Spleen (tissue), 11 donors: ENCODE measurements at regions not wholly inside any gene's neighbourhood (a gene's known extent, or its start where the extent isn't known, plus 50 kb on each side); places are given as distances from the start of the nearest gene placed in this dataset.
"Not testable (repeated sequence)": the region's sequence is repeated elsewhere in the genome, so short reads cannot be mapped to it uniquely, and the experiment has no call there.

ENCODE experiments used
- DNase-seq: peaks from one replicate; pipeline ENCODE4 v3.0.0-alpha.2; 2020
- H3K27ac ChIP-seq, 8 donors: fragments of 200-600 bp; sonication (generic) in 7 of 8; 1 replicate in 4 of 8; 2 replicates in 4 of 8; pipeline versions ENCODE4 v1.5.0 to v1.8.0; 2016 to 2021; ENCODE audit warnings: inconsistent platforms in 4 of 8, mild to moderate bottlenecking in 4 of 8, moderate library complexity in 1 of 8
- H3K27me3 ChIP-seq, 7 donors: fragments of 200-600 bp; sonication (generic) in 6 of 7; replicated peaks in 1 of 7; 1 replicate in 4 of 7; 2 replicates in 3 of 7; pipeline versions ENCODE4 v1.5.0 to v1.8.0; 2016 to 2021; ENCODE audit warnings: inconsistent platforms in 3 of 7, mild to moderate bottlenecking in 1 of 7
- H3K36me3 ChIP-seq, 6 donors: fragments of 200-600 bp; sonication (generic) in 5 of 6; 1 replicate in 4 of 6; 2 replicates in 2 of 6; pipeline versions ENCODE4 v1.5.0 to v1.8.0; 2016 to 2021; ENCODE audit warnings: inconsistent platforms in 2 of 6
- H3K4me1 ChIP-seq, 6 donors: fragments of 200-600 bp; sonication (generic) in 5 of 6; 1 replicate in 3 of 6; 2 replicates in 3 of 6; pipeline versions ENCODE4 v1.5.0 to v1.8.0; 2016 to 2021; ENCODE audit warnings: inconsistent platforms in 3 of 6
- H3K4me3 ChIP-seq, 8 donors: fragments of 200-600 bp; sonication (generic) in 7 of 8; 1 replicate in 4 of 8; 2 replicates in 4 of 8; pipeline versions ENCODE4 v1.5.0 to v1.8.0; 2016 to 2021; ENCODE audit warnings: inconsistent platforms in 4 of 8, mild to moderate bottlenecking in 4 of 8, moderate library complexity in 2 of 8
- H3K9me3 ChIP-seq, 8 donors: fragments of 200-600 bp; sonication (generic) in 7 of 8; 1 replicate in 4 of 8; 2 replicates in 4 of 8; pipeline versions ENCODE4 v1.5.0 to v1.8.0; 2016 to 2021; ENCODE audit warnings: inconsistent platforms in 4 of 8
- CTCF ChIP-seq, 11 experiments: fragments of 200-600 bp in 7 of 11; fragments of 450-650 bp in 4 of 11; sonication (generic) in 4 of 11; IDR thresholded peaks in 8 of 11; conservative IDR thresholded peaks in 3 of 11; 1 replicate in 7 of 11; 2 replicates in 4 of 11; pipeline versions ENCODE4 v1.4.0 to v1.8.0; 2016 to 2021; ENCODE audit warnings: antibody characterized with exemption in 11 of 11, inconsistent platforms in 4 of 11, mild to moderate bottlenecking in 1 of 11
- POLR2A ChIP-seq, 3 donors: fragments of 450-650 bp; IDR thresholded peaks; one replicate each; pipeline ENCODE4 v1.5.1; 2017; ENCODE audit warnings: antibody characterized with exemption in 3 of 3, mild to moderate bottlenecking in 1 of 3
- POLR2AphosphoS5 ChIP-seq, 3 donors: sonication (generic); formaldehyde crosslinking; IDR thresholded peaks; one replicate each; pipeline ENCODE4 v1.5.1; 2017; ENCODE audit warnings: antibody characterized with exemption in 3 of 3
- WGBS, 5 donors: extraction: QIAGEN DNeasy Blood & Tissue Kit in 3 of 5; methylation state at CpG; one replicate each; pipeline versions ENCODE4 v1.1.5 to v1.1.7; 2013 to 2018; 5-methylcytosine and 5-hydroxymethylcytosine counted together
- intact Hi-C: fragments of 100-400 bp; cut with DNase I; formaldehyde crosslinking; loops from one replicate; pipeline ENCODE4 v1.15.0; 2023; ENCODE audit warnings: low total_unique reads
- donor health status: healthy with polysubstance abuse.
- donor health status: DM: no; HTN: no; CAD: no; lungs with moderate emphysema.
- donor health status: DM: no; HTN: no; CAD: no.
- donor health status: Bipolar disorder and iron deficiency.
- donor health status: healthy.
- donor health status: DM: no; HTN: no; CAD: no.
- donor health status: DM: yes; HTN: yes; CAD: no.

- Histone ChIP-seq H3K36me3 (no peaks in the 10 kb centered on the region), H3K27me3 (no peaks in the 10 kb centered on the region), H3K27ac (no peak overlapping the region), H3K4me1 (peaks cover 0 to 3% (median under 1%) of the 10 kb centered on the region in 6 donors), H3K9me3 (no peaks in the 10 kb centered on the region), H3K4me3 (no peak overlapping the region)
- intact Hi-C loops: no loop called here
- 86 to 95% (median 89%) methylated on average over 1 to 8 of the region's 8 CpGs for WGBS, 5 donors
- TF ChIP-seq POLR2A (IDR thresholded peaks at IDR 0.05) (no peak), CTCF (IDR thresholded peaks at IDR 0.05 in 8 of 11, conservative IDR thresholded peaks at IDR 0.05 in 3 of 11) (no peak), POLR2AphosphoS5 (IDR thresholded peaks at IDR 0.05) (no peak)
- DNase-seq: no peak
Observed at GRCh38 chr2:234386971-234387370, 109.9 kb downstream of the ARL4C start.

GRCh38 chr2:234382131-234382530 is 114.8 kb downstream of the ARL4C start:
- no peaks in the 10 kb centered on the region for H3K9me3 ChIP-seq

GRCh38 chr2:234378958-234379357 is 117.9 kb downstream of the ARL4C start:
- H3K9me3 ChIP-seq, H3K4me1 ChIP-seq, H3K27ac ChIP-seq, H3K36me3 ChIP-seq, H3K27me3 ChIP-seq, H3K4me3 ChIP-seq, intact Hi-C loops, DNase-seq: not testable (repeated sequence)
- WGBS, 5 donors: 91 to 100% (median 100%) methylated on average over 2 of the region's 2 CpGs

More at GRCh38 chr2:234382131-234382530, 114.8 kb downstream of the ARL4C start:
- H3K27me3 ChIP-seq: peaks cover 0 to 10% (median 0%) of the 10 kb centered on the region in 7 donors
- peaks cover 0 to 5% (median 0%) of the 10 kb centered on the region in 6 donors for H3K4me1 ChIP-seq
- intact Hi-C loops: no loop called here
- no peaks in the 10 kb centered on the region for H3K36me3 ChIP-seq
- DNase-seq: no peak
- H3K4me3 ChIP-seq: no peak overlapping the region
- no peak overlapping the region for H3K27ac ChIP-seq
- TF ChIP-seq CTCF (IDR thresholded peaks at IDR 0.05 in 8 of 11, conservative IDR thresholded peaks at IDR 0.05 in 3 of 11): no peak
- TF ChIP-seq POLR2AphosphoS5 (IDR thresholded peaks at IDR 0.05): no peak
- no peak for TF ChIP-seq POLR2A (IDR thresholded peaks at IDR 0.05)

GRCh38 chr2:234378440-234378839 is 118.4 kb downstream of the ARL4C start:
- intact Hi-C loops: no loop called here
- Histone ChIP-seq H3K36me3 (no peaks in the 10 kb centered on the region), H3K27ac (no peak overlapping the region), H3K4me1 (peaks cover 0 to 6% (median 0%) of the 10 kb centered on the region in 6 donors), H3K9me3 (no peaks in the 10 kb centered on the region), H3K27me3 (peaks cover 0 to 10% (median 0%) of the 10 kb centered on the region in 7 donors), H3K4me3 (no peak overlapping the region)
- DNase-seq: no peak
- TF ChIP-seq CTCF (IDR thresholded peaks at IDR 0.05 in 8 of 11, conservative IDR thresholded peaks at IDR 0.05 in 3 of 11): no peak
- no peak for TF ChIP-seq POLR2A (IDR thresholded peaks at IDR 0.05)
- no peak for TF ChIP-seq POLR2AphosphoS5 (IDR thresholded peaks at IDR 0.05)
- WGBS, 5 donors: 78 to 92% (median 87%) methylated on average over 4 of the region's 4 CpGs
